ENCODE measurements at regions not wholly inside any gene's neighbourhood (a gene's known extent, or its start where the extent isn't known, plus 50 kb on each side); places are given as distances from the start of the nearest gene placed in this dataset.

DNA sequence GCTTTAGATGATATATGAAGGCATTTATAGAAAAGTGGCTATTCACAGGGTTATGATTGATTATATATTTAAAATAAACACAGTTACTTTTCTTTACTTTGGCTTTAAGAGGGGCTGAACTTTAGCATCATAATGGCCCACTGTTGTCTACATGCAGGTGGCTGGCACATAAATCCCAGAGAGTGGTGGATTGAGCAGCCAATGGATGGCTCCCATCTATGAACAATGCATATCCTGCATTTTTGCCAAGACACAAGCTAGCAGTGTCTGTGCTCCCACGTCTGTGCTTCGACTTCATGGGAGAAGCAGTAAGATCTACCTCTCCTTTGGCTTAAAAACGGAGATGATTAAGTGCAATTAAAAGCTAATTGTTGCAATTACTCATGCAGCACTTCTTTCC is 373.2 kb upstream of the CDH11 start:
- no peak overlapping the region for H2BK15ac ChIP-seq (ENCODE audit: low read length)
- ChIA-PET POLR2A (ENCODE audit: partially characterized antibody) (no interaction called here), CTCF (ENCODE audit: partially characterized antibody) (no interaction called here)
- H3K27me3 ChIP-seq (replicated peaks in 1 of 4; ENCODE audit: control insufficient read depth in 3 of 4, extremely low read depth in 1 of 4, insufficient read depth in 3 of 4, low read length in 3 of 4): no peaks in the 10 kb centered on the region
- H4K91ac ChIP-seq (replicated peaks; ENCODE audit: insufficient read length, low read length): no peak overlapping the region
- H3K36me3 ChIP-seq (ENCODE audit: control insufficient read depth in 2 of 4, insufficient read depth in 4 of 4, low read length in 3 of 4): no peaks in the 10 kb centered on the region
- no peak overlapping the region for H2AFZ ChIP-seq (ENCODE audit: low read length)
- H3K18ac ChIP-seq (ENCODE audit: extremely low read depth, low read length): no peak overlapping the region
- no peak overlapping the region for H3K4me2 ChIP-seq (ENCODE audit: insufficient read depth in 1 of 2, low read depth in 2 of 2, low read length in 2 of 2)
- no peak overlapping the region for H3K23ac ChIP-seq (ENCODE audit: insufficient read length)
- no peak overlapping the region for H3K56ac ChIP-seq (replicated peaks; ENCODE audit: insufficient read length, low read depth, low read length)
- H2BK20ac ChIP-seq (ENCODE audit: low read length): no peak overlapping the region
- no peak for TF ChIP-seq NRF1 (IDR thresholded peaks at IDR 0.05; ENCODE audit: low read depth, low read length)
- TF ChIP-seq SIRT6 (IDR thresholded peaks at IDR 0.05; ENCODE audit: low read length): no peak
- no peak for TF ChIP-seq EZH2 (IDR thresholded peaks at IDR 0.05; ENCODE audit: low read depth, low read length, severe bottlenecking)
- TF ChIP-seq, protein P1, sequence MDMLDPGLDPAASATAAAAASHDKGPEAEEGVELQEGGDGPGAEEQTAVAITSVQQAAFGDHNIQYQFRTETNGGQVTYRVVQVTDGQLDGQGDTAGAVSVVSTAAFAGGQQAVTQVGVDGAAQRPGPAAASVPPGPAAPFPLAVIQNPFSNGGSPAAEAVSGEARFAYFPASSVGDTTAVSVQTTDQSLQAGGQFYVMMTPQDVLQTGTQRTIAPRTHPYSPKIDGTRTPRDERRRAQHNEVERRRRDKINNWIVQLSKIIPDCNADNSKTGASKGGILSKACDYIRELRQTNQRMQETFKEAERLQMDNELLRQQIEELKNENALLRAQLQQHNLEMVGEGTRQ (IDR thresholded peaks at IDR 0.05; ENCODE audit: low read length): no peak
- TF ChIP-seq RNF2 (IDR thresholded peaks at IDR 0.05; ENCODE audit: borderline replicate concordance, low read depth, low read length, missing control alignments, poor library complexity, severe bottlenecking): no peak
- TF ChIP-seq HDAC6 (IDR thresholded peaks at IDR 0.05; ENCODE audit: low read depth, low read length): no peak
- no peak for TF ChIP-seq TEAD4 (IDR thresholded peaks at IDR 0.05; ENCODE audit: low read depth, low read length)
- TF ChIP-seq JUN (IDR thresholded peaks at IDR 0.05; ENCODE audit: low read depth, low read length): no peak
- no peak for TF ChIP-seq RBBP5 (IDR thresholded peaks at IDR 0.05; ENCODE audit: borderline replicate concordance, low read depth, low read length)
- TF ChIP-seq CREB1 (IDR thresholded peaks at IDR 0.05): no peak
- TF ChIP-seq RAD21 (IDR thresholded peaks at IDR 0.05 in 1 of 2, conservative IDR thresholded peaks at IDR 0.05 in 1 of 2; ENCODE audit: low read depth in 2 of 2, low read length in 2 of 2): no peak
- TF ChIP-seq SAP30 (IDR thresholded peaks at IDR 0.05; ENCODE audit: insufficient read depth, insufficient replicate concordance, low read length): no peak
- TF ChIP-seq CEBPB (IDR thresholded peaks at IDR 0.05; ENCODE audit: low read depth, low read length): no peak
- no peaks in the 10 kb centered on the region for H3K79me1 ChIP-seq (ENCODE audit: low read depth, low read length)
- FAIRE-seq (no peak), DNase-seq (ENCODE audit: low read depth in 1 of 2, low spot score in 2 of 2) (no peak)
- no peaks in the 10 kb centered on the region for H3K23me2 ChIP-seq (ENCODE audit: low read depth, low read length)
- no peak overlapping the region for H3K4ac ChIP-seq (replicated peaks; ENCODE audit: insufficient read length, low read depth, low read length)
- H2BK5ac ChIP-seq (ENCODE audit: low read depth, low read length): no peak overlapping the region
- H2BK12ac ChIP-seq (ENCODE audit: low read depth, low read length): no peak overlapping the region
- H3K4me3 ChIP-seq (ENCODE audit: extremely low read depth in 1 of 4, insufficient read depth in 2 of 4, low read depth in 3 of 4, low read length in 4 of 4): no peak overlapping the region
- H3K9me3 ChIP-seq (ENCODE audit: insufficient read depth in 2 of 2, low read depth in 1 of 2, low read length in 1 of 2): no peaks in the 10 kb centered on the region
- H3K27ac ChIP-seq (ENCODE audit: low read depth, low read length): no peak overlapping the region
- H3K4me1 ChIP-seq (replicated peaks in 1 of 4; ENCODE audit: control insufficient read depth in 3 of 4, insufficient read depth in 4 of 4, low read length in 3 of 4): peaks cover 0 to 8% (median 3%) of the 10 kb centered on the region in 4 experiments; a peak in 3 of 7 replicates
- 88% methylated on average over 3 of the region's 3 CpGs; no CpG with 5 or more reads in 1 of the 2 experiments for WGBS, 2 experiments (ENCODE audit: extremely low coverage in 1 of 2, insufficient coverage in 1 of 2, insufficient read length in 1 of 2, insufficient replicate concordance in 2 of 2, low coverage in 1 of 2, low lambda C conversion rate in 2 of 2, missing lambda C conversion rate in 1 of 2)
- no peak overlapping the region for H3K14ac ChIP-seq (ENCODE audit: insufficient read length)
- no peak overlapping the region for H3K9ac ChIP-seq (replicated peaks in 1 of 4; ENCODE audit: extremely low read depth in 1 of 4, low read depth in 3 of 4, low read length in 3 of 4)
- H4K20me1 ChIP-seq (replicated peaks in 1 of 2; ENCODE audit: control insufficient read depth in 1 of 2, insufficient read depth in 2 of 2, low read length in 2 of 2): no peaks in the 10 kb centered on the region
- H4K8ac ChIP-seq (ENCODE audit: extremely low read depth, insufficient read depth, low read length): no peak overlapping the region
- no peak overlapping the region for H2BK120ac ChIP-seq (replicated peaks; ENCODE audit: low read depth, low read length)
- no peaks in the 10 kb centered on the region for H3K79me2 ChIP-seq (ENCODE audit: control insufficient read depth in 1 of 2, insufficient read depth in 2 of 2, low read length in 2 of 2)
- no peak overlapping the region for H4K5ac ChIP-seq (ENCODE audit: insufficient read length, low read depth, low read length)
- H2AK5ac ChIP-seq (ENCODE audit: low read depth, low read length): no peak overlapping the region

All from H1 (cell line).